Liver (tissue), 8 donors: ENCODE measurements at regions not wholly inside any gene's neighbourhood (a gene's known extent, or its start where the extent isn't known, plus 50 kb on each side); places are given as distances from the start of the nearest gene placed in this dataset.

Experiments
- DNase-seq: peaks from one replicate; pipeline ENCODE4 v3.0.0-alpha.2; 2017; ENCODE audit warnings: low spot score
- H3K27ac ChIP-seq, 2 donors: one replicate each; pipeline ENCODE4 v1.7.0; 2013; ENCODE audit warnings: inconsistent platforms in 2 of 2, low read length in 2 of 2, control low read depth in 1 of 2, low read depth in 1 of 2, mild to moderate bottlenecking in 1 of 2
- H3K27me3 ChIP-seq, 4 donors: one replicate each; pipeline versions ENCODE4 v1.6.1 to v1.7.0; 2013; ENCODE audit warnings: low read length in 3 of 4, inconsistent platforms in 1 of 4, mild to moderate bottlenecking in 1 of 4, moderate library complexity in 1 of 4; ENCODE audit not compliant: control insufficient read depth in 4 of 4, insufficient read depth in 4 of 4
- H3K36me3 ChIP-seq, 4 donors: one replicate each; pipeline versions ENCODE4 v1.6.1 to v1.7.0; 2013; ENCODE audit warnings: low read length in 3 of 4, mild to moderate bottlenecking in 3 of 4, low read depth in 1 of 4, moderate library complexity in 1 of 4; ENCODE audit not compliant: control insufficient read depth in 4 of 4, insufficient read depth in 3 of 4
- H3K4me1 ChIP-seq, 4 donors: one replicate each; pipeline versions ENCODE4 v1.6.1 to v1.7.0; 2013; ENCODE audit warnings: low read length in 3 of 4, mild to moderate bottlenecking in 3 of 4, moderate library complexity in 1 of 4; ENCODE audit not compliant: control insufficient read depth in 4 of 4, insufficient read depth in 4 of 4
- H3K4me3 ChIP-seq, 3 donors: one replicate each; pipeline versions ENCODE4 v1.6.1 to v1.7.0; 2013; ENCODE audit warnings: low read length in 3 of 3, control low read depth in 1 of 3, low read depth in 1 of 3, mild to moderate bottlenecking in 1 of 3
- H3K9ac ChIP-seq, 2 donors: one replicate each; pipeline ENCODE4 v1.7.0; 2013; ENCODE audit warnings: low read length in 2 of 2, mild to moderate bottlenecking in 2 of 2, moderate library complexity in 2 of 2, control low read depth in 1 of 2, low read depth in 1 of 2
- H3K9me3 ChIP-seq, 4 donors: one replicate each; pipeline versions ENCODE4 v1.6.1 to v1.7.0; 2013; ENCODE audit warnings: low read length in 3 of 4; ENCODE audit not compliant: control insufficient read depth in 4 of 4
- EGR1 ChIP-seq, 2 donors: IDR thresholded peaks; 2 replicates each; pipeline ENCODE4 v1.6.1; 2016 to 2018; ENCODE audit warnings: antibody characterized with exemption in 2 of 2, low read depth in 2 of 2
- FOXA1 ChIP-seq: IDR thresholded peaks from 2 replicates; pipeline ENCODE4 v1.6.1; 2016; ENCODE audit warnings: antibody characterized with exemption
- FOXA2 ChIP-seq: IDR thresholded peaks from 2 replicates; pipeline ENCODE4 v1.6.1; 2016; ENCODE audit warnings: antibody characterized with exemption
- GABPA ChIP-seq, 2 donors: IDR thresholded peaks in 1 of 2; conservative IDR thresholded peaks in 1 of 2; 2 replicates each; pipeline ENCODE4 v1.6.1; 2016; ENCODE audit warnings: antibody characterized with exemption in 2 of 2, mild to moderate bottlenecking in 1 of 2, moderate library complexity in 1 of 2
- HNF4A ChIP-seq, 2 donors: conservative IDR thresholded peaks; 2 replicates each; pipeline ENCODE4 v1.6.1; 2016; ENCODE audit warnings: antibody characterized with exemption in 2 of 2, mild to moderate bottlenecking in 2 of 2
- HNF4G ChIP-seq: IDR thresholded peaks from 2 replicates; pipeline ENCODE4 v1.6.1; 2016; ENCODE audit warnings: antibody characterized with exemption
- JUND ChIP-seq, 2 donors: IDR thresholded peaks; 2 replicates each; pipeline ENCODE4 v1.6.1; 2016; ENCODE audit warnings: antibody characterized with exemption in 2 of 2
- NR2F2 ChIP-seq: IDR thresholded peaks from 2 replicates; pipeline ENCODE4 v1.6.1; 2016; ENCODE audit warnings: antibody characterized with exemption
- RAD21 ChIP-seq, 2 donors: IDR thresholded peaks; 2 replicates each; pipeline ENCODE4 v1.6.1; 2016; ENCODE audit warnings: antibody characterized with exemption in 2 of 2, mild to moderate bottlenecking in 2 of 2
- RXRA ChIP-seq, 2 donors: IDR thresholded peaks; 2 replicates each; pipeline ENCODE4 v1.6.1; 2017 to 2018; ENCODE audit warnings: antibody characterized with exemption in 2 of 2, mild to moderate bottlenecking in 1 of 2
- SP1 ChIP-seq: IDR thresholded peaks from 2 replicates; pipeline ENCODE4 v1.6.1; 2018; ENCODE audit warnings: antibody characterized with exemption, mild to moderate bottlenecking
- TAF1 ChIP-seq: conservative IDR thresholded peaks from 2 replicates; pipeline ENCODE4 v1.6.1; 2016; ENCODE audit warnings: antibody characterized with exemption, mild to moderate bottlenecking
- ZBTB33 ChIP-seq: IDR thresholded peaks from 2 replicates; pipeline ENCODE4 v1.6.1; 2016; ENCODE audit warnings: antibody characterized with exemption
- WGBS: extraction: QIAGEN DNeasy Blood & Tissue Kit; methylation state at CpG from one replicate; pipeline ENCODE4 v1.1.7; 2013; 5-methylcytosine and 5-hydroxymethylcytosine counted together
- TF ChIP-seq, protein P1 (sequence below): fragments of 150-350 bp; IDR thresholded peaks from 2 replicates; pipeline ENCODE4 v1.5.1; 2017; ENCODE audit warnings: improper control_type of control experiment, low read depth, low read length; ENCODE audit not compliant: missing input control
- TF ChIP-seq, protein P2 (sequence below): IDR thresholded peaks from 2 replicates; pipeline ENCODE4 v1.6.1; 2016; ENCODE audit warnings: antibody characterized with exemption, mild to moderate bottlenecking
- donor health status: healthy.
- donor health status: healthy.
- donor health status: healthy.
- donor health status: healthy.
- donor health status: healthy.

DNA sequence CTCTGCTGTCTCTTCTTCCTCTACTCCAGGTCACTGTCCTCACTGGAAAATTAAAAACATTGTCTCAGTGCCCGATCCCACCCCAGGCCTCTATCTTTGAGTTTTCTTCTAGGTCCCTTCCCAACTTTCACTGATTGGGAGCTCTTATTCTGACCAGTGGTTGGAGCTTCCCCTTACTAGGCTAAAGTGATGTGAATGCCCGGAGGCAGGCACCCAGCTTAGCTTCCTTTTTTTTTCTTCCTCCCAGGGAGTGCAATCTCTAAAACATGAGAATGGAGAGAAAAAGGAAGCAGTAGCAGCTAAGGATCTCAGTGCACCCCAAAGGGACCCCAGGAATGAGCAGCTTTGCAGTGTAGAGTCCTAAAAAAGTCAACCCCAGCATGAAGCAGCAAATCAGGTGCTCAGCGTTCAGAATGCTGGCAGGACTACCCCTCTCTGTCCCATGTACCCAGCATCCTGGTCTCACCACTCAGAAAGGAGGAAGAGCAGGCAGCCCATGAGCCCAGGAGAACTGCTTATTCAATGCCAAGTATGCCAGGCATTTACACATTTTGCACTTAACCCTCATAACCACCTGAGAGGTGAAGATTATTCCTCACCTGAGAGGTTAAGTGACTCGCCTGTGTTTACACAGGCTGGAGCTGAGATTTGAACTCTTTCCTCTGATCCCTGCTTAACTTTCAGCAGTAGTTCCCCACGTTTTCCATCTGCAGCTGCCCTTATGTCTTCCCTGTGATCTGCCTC, 146.2 kb upstream of the PWP1 start:
- Histone ChIP-seq H3K4me3 (no peak overlapping the region), H3K36me3 (no peaks in the 10 kb centered on the region), H3K9ac (no peak overlapping the region), H3K27ac (no peak overlapping the region), H3K27me3 (no peaks in the 10 kb centered on the region), H3K4me1 (no peaks in the 10 kb centered on the region), H3K9me3 (no peaks in the 10 kb centered on the region)
- TF ChIP-seq TAF1 (no peak), JUND (IDR thresholded peaks at IDR 0.05) (no peak), NR2F2 (no peak), HNF4G (no peak), FOXA1 (no peak), EGR1 (IDR thresholded peaks at IDR 0.05; ENCODE audit: low read depth in 2 of 2) (no peak), GABPA (IDR thresholded peaks at IDR 0.05 in 1 of 2, conservative IDR thresholded peaks at IDR 0.05 in 1 of 2) (no peak), FOXA2 (no peak), HNF4A (conservative IDR thresholded peaks at IDR 0.05) (no peak)
- TF ChIP-seq, protein P1, sequence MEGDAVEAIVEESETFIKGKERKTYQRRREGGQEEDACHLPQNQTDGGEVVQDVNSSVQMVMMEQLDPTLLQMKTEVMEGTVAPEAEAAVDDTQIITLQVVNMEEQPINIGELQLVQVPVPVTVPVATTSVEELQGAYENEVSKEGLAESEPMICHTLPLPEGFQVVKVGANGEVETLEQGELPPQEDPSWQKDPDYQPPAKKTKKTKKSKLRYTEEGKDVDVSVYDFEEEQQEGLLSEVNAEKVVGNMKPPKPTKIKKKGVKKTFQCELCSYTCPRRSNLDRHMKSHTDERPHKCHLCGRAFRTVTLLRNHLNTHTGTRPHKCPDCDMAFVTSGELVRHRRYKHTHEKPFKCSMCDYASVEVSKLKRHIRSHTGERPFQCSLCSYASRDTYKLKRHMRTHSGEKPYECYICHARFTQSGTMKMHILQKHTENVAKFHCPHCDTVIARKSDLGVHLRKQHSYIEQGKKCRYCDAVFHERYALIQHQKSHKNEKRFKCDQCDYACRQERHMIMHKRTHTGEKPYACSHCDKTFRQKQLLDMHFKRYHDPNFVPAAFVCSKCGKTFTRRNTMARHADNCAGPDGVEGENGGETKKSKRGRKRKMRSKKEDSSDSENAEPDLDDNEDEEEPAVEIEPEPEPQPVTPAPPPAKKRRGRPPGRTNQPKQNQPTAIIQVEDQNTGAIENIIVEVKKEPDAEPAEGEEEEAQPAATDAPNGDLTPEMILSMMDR = no peak
- TF ChIP-seq, protein P2, sequence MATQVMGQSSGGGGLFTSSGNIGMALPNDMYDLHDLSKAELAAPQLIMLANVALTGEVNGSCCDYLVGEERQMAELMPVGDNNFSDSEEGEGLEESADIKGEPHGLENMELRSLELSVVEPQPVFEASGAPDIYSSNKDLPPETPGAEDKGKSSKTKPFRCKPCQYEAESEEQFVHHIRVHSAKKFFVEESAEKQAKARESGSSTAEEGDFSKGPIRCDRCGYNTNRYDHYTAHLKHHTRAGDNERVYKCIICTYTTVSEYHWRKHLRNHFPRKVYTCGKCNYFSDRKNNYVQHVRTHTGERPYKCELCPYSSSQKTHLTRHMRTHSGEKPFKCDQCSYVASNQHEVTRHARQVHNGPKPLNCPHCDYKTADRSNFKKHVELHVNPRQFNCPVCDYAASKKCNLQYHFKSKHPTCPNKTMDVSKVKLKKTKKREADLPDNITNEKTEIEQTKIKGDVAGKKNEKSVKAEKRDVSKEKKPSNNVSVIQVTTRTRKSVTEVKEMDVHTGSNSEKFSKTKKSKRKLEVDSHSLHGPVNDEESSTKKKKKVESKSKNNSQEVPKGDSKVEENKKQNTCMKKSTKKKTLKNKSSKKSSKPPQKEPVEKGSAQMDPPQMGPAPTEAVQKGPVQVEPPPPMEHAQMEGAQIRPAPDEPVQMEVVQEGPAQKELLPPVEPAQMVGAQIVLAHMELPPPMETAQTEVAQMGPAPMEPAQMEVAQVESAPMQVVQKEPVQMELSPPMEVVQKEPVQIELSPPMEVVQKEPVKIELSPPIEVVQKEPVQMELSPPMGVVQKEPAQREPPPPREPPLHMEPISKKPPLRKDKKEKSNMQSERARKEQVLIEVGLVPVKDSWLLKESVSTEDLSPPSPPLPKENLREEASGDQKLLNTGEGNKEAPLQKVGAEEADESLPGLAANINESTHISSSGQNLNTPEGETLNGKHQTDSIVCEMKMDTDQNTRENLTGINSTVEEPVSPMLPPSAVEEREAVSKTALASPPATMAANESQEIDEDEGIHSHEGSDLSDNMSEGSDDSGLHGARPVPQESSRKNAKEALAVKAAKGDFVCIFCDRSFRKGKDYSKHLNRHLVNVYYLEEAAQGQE = no peak
- WGBS = 82% methylated on average over 5 of the region's 5 CpGs
- no peak for DNase-seq

DNA sequence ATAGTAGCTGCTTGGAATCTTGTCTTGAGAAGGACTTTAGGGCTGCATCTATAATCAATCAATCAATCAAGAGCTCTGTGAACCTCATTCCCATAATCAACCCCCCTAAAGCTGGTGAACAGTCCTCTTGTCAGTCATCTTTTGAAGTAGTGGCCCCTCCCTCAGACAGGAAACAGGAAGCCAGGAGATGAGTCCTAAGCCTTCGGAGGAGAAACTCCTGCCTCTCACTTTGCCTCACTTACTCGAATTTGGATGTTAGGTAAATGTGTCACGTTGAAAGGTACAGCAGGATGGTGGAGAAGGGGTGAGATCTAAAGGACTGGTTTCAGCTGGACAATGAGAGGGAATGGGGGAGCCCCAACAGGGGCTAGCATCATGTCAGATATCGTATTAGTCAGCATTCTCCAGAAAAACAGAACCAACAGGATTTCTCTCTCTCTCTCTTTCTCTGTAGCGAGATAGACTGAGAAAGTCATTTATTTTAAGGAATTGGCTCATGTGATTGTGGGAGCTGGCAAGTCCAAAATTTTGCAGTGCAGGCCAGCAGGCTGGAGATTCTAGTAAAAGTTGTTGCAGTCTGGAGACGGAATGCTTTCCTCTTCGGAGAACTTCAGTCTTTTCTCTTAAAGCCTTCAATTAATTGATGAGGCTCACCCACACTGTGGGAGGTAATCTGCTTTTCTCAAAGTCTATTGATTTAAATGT, 144.4 kb upstream of the PWP1 start:
- TF ChIP-seq RAD21 (IDR thresholded peaks at IDR 0.05) (no peak), FOXA2 (no peak), HNF4G (no peak), RXRA (IDR thresholded peaks at IDR 0.05) (no peak), ZBTB33 (no peak), SP1 (no peak), JUND (IDR thresholded peaks at IDR 0.05) (no peak)
- no peak overlapping the region for H3K9ac ChIP-seq
- no peaks in the 10 kb centered on the region for H3K27me3 ChIP-seq
- 89% methylated on average over 7 of the region's 7 CpGs for WGBS
- no peak overlapping the region for H3K4me3 ChIP-seq
- no peak overlapping the region for H3K27ac ChIP-seq
- no peaks in the 10 kb centered on the region for H3K4me1 ChIP-seq
- no peak for DNase-seq
- no peaks in the 10 kb centered on the region for H3K36me3 ChIP-seq
- H3K9me3 ChIP-seq = no peaks in the 10 kb centered on the region
